Pancreas (tissue), 10 donors: ENCODE measurements at regions not wholly inside any gene's neighbourhood (a gene's known extent, or its start where the extent isn't known, plus 50 kb on each side); places are given as distances from the start of the nearest gene placed in this dataset.
A peak's percentile ranks its signal among the peaks of the same experiment; 100 is the strongest.

Source experiments
- ATAC-seq, 4 donors: fragments of 200-7000 bp; cut with Tn5 transposase; one replicate each; pipeline versions ENCODE4 v1.8.0 to v1.9.1; 2020; ENCODE audit warnings: mild to moderate bottlenecking in 4 of 4, moderate library complexity in 4 of 4
- DNase-seq, 6 donors: peaks; one replicate each; pipeline ENCODE4 v3.0.0-alpha.2; 2020
- FAIRE-seq: peaks from 2 replicates; lab custom pipeline; 2012; peaks lifted over from hg19 to GRCh38; lab: Jason Lieb, UNC
- H3K27ac ChIP-seq, 4 donors: fragments of 200-600 bp; sonication (generic); 1 replicate in 3 of 4; 2 replicates in 1 of 4; pipeline versions ENCODE4 v1.5.0 to v1.8.0; 2020
- H3K27me3 ChIP-seq, 4 donors: fragments of 200-600 bp; one replicate each; pipeline ENCODE4 v1.8.0; 2021
- H3K36me3 ChIP-seq, 3 donors: fragments of 200-600 bp; sonication (generic) in 1 of 3; one replicate each; pipeline versions ENCODE4 v1.5.0 to v1.8.0; 2020 to 2021
- H3K4me1 ChIP-seq, 3 donors: fragments of 200-600 bp; one replicate each; pipeline ENCODE4 v1.8.0; 2021
- H3K4me3 ChIP-seq, 4 donors: fragments of 200-600 bp; sonication (generic) in 2 of 4; one replicate each; pipeline versions ENCODE4 v1.5.0 to v1.8.0; 2020 to 2021
- H3K9me3 ChIP-seq, 4 donors: fragments of 200-600 bp; one replicate each; pipeline ENCODE4 v1.8.0; 2021
- CTCF ChIP-seq, 4 donors: fragments of 200-600 bp; sonication (generic) in 3 of 4; IDR thresholded peaks; one replicate each; pipeline versions ENCODE4 v1.5.0 to v1.8.0; 2021; ENCODE audit warnings: antibody characterized with exemption in 4 of 4
- whole genome bisulfite sequencing, 2 donors: extraction: QIAGEN DNeasy Blood & Tissue Kit; methylation state at CpG; one replicate each; pipeline ENCODE4 v1.1.7; 2013; 5-methylcytosine and 5-hydroxymethylcytosine counted together
- intact Hi-C, 3 donors: fragments of 100-400 bp; cut with DNase I; formaldehyde crosslinking; loops; one replicate each; pipeline versions ENCODE4 v1.11.1 to v1.14.2; 2022
- donor health status: healthy with polysubstance abuse.
- donor health status: DM: no; HTN: no; CAD: no; lungs with moderate emphysema.
- donor health status: DM: no; HTN: no; CAD: no.
- donor health status: control.
- donor health status: control.
- donor health status: Bipolar disorder and iron deficiency.
- donor health status: DM: yes; HTN: yes; CAD: no.
- donor health status: DM: no; HTN: no; CAD: no.
- donor health status: DM: no; HTN: no; CAD: no.
- donor health status: DM: yes; HTN: yes; CAD: no.

GRCh38 chr21:28762357-28762735, 230.3 kb downstream of the LTN1 start:
- Histone ChIP-seq H3K27me3 (no peaks in the 10 kb centered on the region), H3K9me3 (no peaks in the 10 kb centered on the region), H3K4me1 (no peaks in the 10 kb centered on the region), H3K4me3 (no peak overlapping the region), H3K36me3 (no peaks in the 10 kb centered on the region), H3K27ac (no peak overlapping the region)
- no peak for FAIRE-seq
- 78 to 95% methylated on average over 1 of the region's 1 CpG for WGBS, 2 donors
- no peak for DNase-seq
- no peak for ATAC-seq
- intact Hi-C loops, result no loop called here
- no peak for TF ChIP-seq CTCF (IDR thresholded peaks at IDR 0.05)

GRCh38 chr21:28761674-28762356, 230.9 kb downstream of the LTN1 start:
- no peak for DNase-seq
- H3K9me3 ChIP-seq, result no peaks in the 10 kb centered on the region
- 55 to 75% methylated on average over 3 of the region's 3 CpGs for WGBS, 2 donors
- no peak for ATAC-seq
- no peak for FAIRE-seq
- intact Hi-C loops, result no loop called here
- H3K27ac ChIP-seq, result no peak overlapping the region
- no peak overlapping the region for H3K4me3 ChIP-seq
- no peak for TF ChIP-seq CTCF (IDR thresholded peaks at IDR 0.05)
- no peaks in the 10 kb centered on the region for H3K27me3 ChIP-seq
- no peaks in the 10 kb centered on the region for H3K36me3 ChIP-seq
- H3K4me1 ChIP-seq, result no peaks in the 10 kb centered on the region

GRCh38 chr21:28758883-28759242, 233.8 kb downstream of the LTN1 start:
- no peaks in the 10 kb centered on the region for H3K27me3 ChIP-seq
- intact Hi-C loops, result no loop called here
- WGBS, 2 donors, result 55 to 73% methylated on average over 1 of the region's 1 CpG

GRCh38 chr21:28758042-28758882, 234.4 kb downstream of the LTN1 start:
- H3K27me3 ChIP-seq, result no peaks in the 10 kb centered on the region
- no peak for TF ChIP-seq CTCF (IDR thresholded peaks at IDR 0.05)
- peak in 1 of 4 donors; percentile 35 for ATAC-seq
- 55 to 63% methylated on average over 7 of the region's 7 CpGs for WGBS, 2 donors
- no peak for FAIRE-seq
- no peaks in the 10 kb centered on the region for H3K9me3 ChIP-seq
- no peaks in the 10 kb centered on the region for H3K36me3 ChIP-seq
- H3K27ac ChIP-seq, result no peak overlapping the region
- no peak for DNase-seq
- no peak overlapping the region for H3K4me3 ChIP-seq
- H3K4me1 ChIP-seq, result no peaks in the 10 kb centered on the region
- intact Hi-C loops, result no loop called here

More at GRCh38 chr21:28758883-28759242, 233.8 kb downstream of the LTN1 start:
- Histone ChIP-seq H3K9me3 (no peaks in the 10 kb centered on the region), H3K4me1 (no peaks in the 10 kb centered on the region), H3K36me3 (no peaks in the 10 kb centered on the region), H3K4me3 (no peak overlapping the region), H3K27ac (no peak overlapping the region)
- TF ChIP-seq CTCF (IDR thresholded peaks at IDR 0.05), result no peak
- no peak for DNase-seq
- no peak for FAIRE-seq
- no peak for ATAC-seq

GRCh38 chr21:28754862-28755261, 237.8 kb downstream of the LTN1 start:
- 61 to 81% methylated on average over 3 of the region's 3 CpGs for WGBS, 2 donors
- no peak for DNase-seq
- TF ChIP-seq CTCF (IDR thresholded peaks at IDR 0.05), result no peak
- H3K4me1 ChIP-seq, result no peaks in the 10 kb centered on the region
- no peak for FAIRE-seq
- no peak overlapping the region for H3K4me3 ChIP-seq
- no peak overlapping the region for H3K27ac ChIP-seq
- ATAC-seq, result no peak
- intact Hi-C loops, result no loop called here
- H3K36me3 ChIP-seq, result no peaks in the 10 kb centered on the region
- no peaks in the 10 kb centered on the region for H3K9me3 ChIP-seq
- H3K27me3 ChIP-seq, result no peaks in the 10 kb centered on the region
